ENCODE measurements at regions not wholly inside any gene's neighbourhood (a gene's known extent, or its start where the extent isn't known, plus 50 kb on each side); places are given as distances from the start of the nearest gene placed in this dataset.

- WGBS, 3 donors, result 92 to 95% (median 95%) methylated on average over 1 of the region's 1 CpG
- no peak overlapping the region for H3K4me3 ChIP-seq
- intact Hi-C loops (cut with DNase I), result no loop called here
- no peaks in the 10 kb centered on the region for H3K36me3 ChIP-seq (ENCODE audit: insufficient read depth in 1 of 2, low read depth in 1 of 2)
- no peaks in the 10 kb centered on the region for H3K9me3 ChIP-seq
- TF ChIP-seq, protein P1, sequence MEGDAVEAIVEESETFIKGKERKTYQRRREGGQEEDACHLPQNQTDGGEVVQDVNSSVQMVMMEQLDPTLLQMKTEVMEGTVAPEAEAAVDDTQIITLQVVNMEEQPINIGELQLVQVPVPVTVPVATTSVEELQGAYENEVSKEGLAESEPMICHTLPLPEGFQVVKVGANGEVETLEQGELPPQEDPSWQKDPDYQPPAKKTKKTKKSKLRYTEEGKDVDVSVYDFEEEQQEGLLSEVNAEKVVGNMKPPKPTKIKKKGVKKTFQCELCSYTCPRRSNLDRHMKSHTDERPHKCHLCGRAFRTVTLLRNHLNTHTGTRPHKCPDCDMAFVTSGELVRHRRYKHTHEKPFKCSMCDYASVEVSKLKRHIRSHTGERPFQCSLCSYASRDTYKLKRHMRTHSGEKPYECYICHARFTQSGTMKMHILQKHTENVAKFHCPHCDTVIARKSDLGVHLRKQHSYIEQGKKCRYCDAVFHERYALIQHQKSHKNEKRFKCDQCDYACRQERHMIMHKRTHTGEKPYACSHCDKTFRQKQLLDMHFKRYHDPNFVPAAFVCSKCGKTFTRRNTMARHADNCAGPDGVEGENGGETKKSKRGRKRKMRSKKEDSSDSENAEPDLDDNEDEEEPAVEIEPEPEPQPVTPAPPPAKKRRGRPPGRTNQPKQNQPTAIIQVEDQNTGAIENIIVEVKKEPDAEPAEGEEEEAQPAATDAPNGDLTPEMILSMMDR (IDR thresholded peaks at IDR 0.05), result no peak
- DNase-seq (no peak), ATAC-seq (no peak)
- no peak overlapping the region for H3K27ac ChIP-seq
- H3K27me3 ChIP-seq (ENCODE audit: insufficient read depth in 3 of 3, low read length in 2 of 3), result no peaks in the 10 kb centered on the region
- no peaks in the 10 kb centered on the region for H3K4me1 ChIP-seq
These were observed 100.4 kb upstream of the SEMA3A start for GRCh38 chr7:84294847-84295455.

- TF ChIP-seq, protein P1 (IDR thresholded peaks at IDR 0.05), result no peak
- 90 to 96% (median 93%) methylated on average over 2 of the region's 2 CpGs for WGBS, 3 donors
- H3K4me3 ChIP-seq, result no peak overlapping the region
- intact Hi-C loops (cut with DNase I), result no loop called here
- H3K36me3 ChIP-seq (ENCODE audit: insufficient read depth in 1 of 2, low read depth in 1 of 2), result no peaks in the 10 kb centered on the region
- H3K27ac ChIP-seq, result no peak overlapping the region
- H3K27me3 ChIP-seq (ENCODE audit: insufficient read depth in 3 of 3, low read length in 2 of 3), result no peaks in the 10 kb centered on the region
- DNase-seq (no peak), ATAC-seq (no peak)
- H3K9me3 ChIP-seq, result no peaks in the 10 kb centered on the region
- H3K4me1 ChIP-seq, result no peaks in the 10 kb centered on the region
These were observed 99.8 kb upstream of the SEMA3A start for GRCh38 chr7:84294391-84294790.

- ATAC-seq, result no peak
These were observed 97.2 kb upstream of the SEMA3A start for GRCh38 chr7:84291756-84292155.

DNA sequence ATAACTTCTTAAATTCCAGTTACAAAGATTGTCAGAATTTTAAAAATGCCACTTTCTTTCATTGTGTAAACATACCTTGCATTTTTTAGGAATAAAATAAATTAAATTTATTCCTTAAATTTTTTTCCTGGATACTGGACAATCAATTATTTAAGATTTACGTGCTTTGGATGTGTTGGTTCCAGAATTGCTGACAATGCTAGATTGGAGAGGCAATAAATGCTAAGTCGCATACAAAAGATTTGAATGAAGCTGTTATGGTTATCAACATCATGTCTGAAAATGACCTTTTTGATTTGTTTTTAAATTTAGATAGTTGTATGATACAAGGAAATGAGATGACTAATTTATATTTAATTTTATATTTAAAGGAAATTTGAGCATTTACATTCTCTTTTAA, 89.2 kb upstream of the SEMA3A start:
- no peak for DNase-seq
- no peak overlapping the region for H3K4me3 ChIP-seq
- no peak for ATAC-seq
- WGBS, 3 donors, result 78 to 91% (median 81%) methylated on average over 2 of the region's 2 CpGs
- H3K9me3 ChIP-seq, result no peaks in the 10 kb centered on the region
- no peaks in the 10 kb centered on the region for H3K36me3 ChIP-seq (ENCODE audit: insufficient read depth in 1 of 2, low read depth in 1 of 2)
- TF ChIP-seq, protein P1 (IDR thresholded peaks at IDR 0.05), result no peak
- H3K27me3 ChIP-seq (ENCODE audit: insufficient read depth in 3 of 3, low read length in 2 of 3), result no peaks in the 10 kb centered on the region
- H3K4me1 ChIP-seq, result no peaks in the 10 kb centered on the region
- intact Hi-C loops (cut with DNase I), result no loop called here
- no peak overlapping the region for H3K27ac ChIP-seq

More at GRCh38 chr7:84291756-84292155, 97.2 kb upstream of the SEMA3A start:
- Histone ChIP-seq H3K27ac (no peak overlapping the region), H3K36me3 (ENCODE audit: insufficient read depth in 1 of 2, low read depth in 1 of 2) (no peaks in the 10 kb centered on the region), H3K4me1 (no peaks in the 10 kb centered on the region), H3K27me3 (ENCODE audit: insufficient read depth in 3 of 3, low read length in 2 of 3) (no peaks in the 10 kb centered on the region), H3K9me3 (no peaks in the 10 kb centered on the region), H3K4me3 (no peak overlapping the region)
- 27 to 41% (median 27%) methylated on average over 2 of the region's 2 CpGs for WGBS, 3 donors
- intact Hi-C loops (cut with DNase I), result no loop called here
- DNase-seq, result no peak
- TF ChIP-seq, protein P1 (IDR thresholded peaks at IDR 0.05), result no peak

GRCh38 chr7:84281518-84281917, 86.9 kb upstream of the SEMA3A start:
- ATAC-seq (no peak), DNase-seq (no peak)
- Histone ChIP-seq H3K4me3 (no peak overlapping the region), H3K9me3 (no peaks in the 10 kb centered on the region), H3K4me1 (no peaks in the 10 kb centered on the region), H3K36me3 (ENCODE audit: insufficient read depth in 1 of 2, low read depth in 1 of 2) (no peaks in the 10 kb centered on the region), H3K27ac (no peak overlapping the region), H3K27me3 (ENCODE audit: insufficient read depth in 3 of 3, low read length in 2 of 3) (no peaks in the 10 kb centered on the region)
- TF ChIP-seq, protein P1 (IDR thresholded peaks at IDR 0.05), result no peak
- intact Hi-C loops (cut with DNase I), result no loop called here
